ENCODE measurements at regions not wholly inside any gene's neighbourhood (a gene's known extent, or its start where the extent isn't known, plus 50 kb on each side); places are given as distances from the start of the nearest gene placed in this dataset.
A peak's percentile ranks its signal among the peaks of the same experiment; 100 is the strongest.
"Not testable (repeated sequence)": the region's sequence is repeated elsewhere in the genome, so short reads cannot be mapped to it uniquely, and the experiment has no call there.

GRCh38 chr6:66538551-66539135 is 831.6 kb upstream of the EYS start:
- DNase-seq, result no peak

- DNase-seq, result peak; percentile 2
Measured at GRCh38 chr6:66533921-66534404, 826.9 kb upstream of the EYS start.

DNA sequence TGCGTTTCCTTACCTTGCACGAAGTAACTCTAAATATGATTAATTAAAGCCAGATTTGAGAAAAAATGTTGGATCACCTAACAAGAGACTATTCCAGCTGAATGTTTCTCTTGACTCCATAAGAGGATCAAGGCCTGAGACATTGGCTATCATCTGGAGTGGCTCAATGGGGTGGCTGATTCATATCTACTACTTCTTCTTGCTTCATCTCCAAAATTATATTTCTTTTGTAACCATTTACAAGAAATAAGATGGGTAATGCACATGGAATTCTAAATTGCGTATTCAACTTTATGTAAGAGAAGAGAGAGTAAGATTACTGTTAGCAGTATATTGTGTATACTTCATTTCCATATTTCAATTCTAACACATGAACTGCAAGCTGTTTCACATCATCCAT is 819.0 kb upstream of the EYS start:
- peak; percentile 20 for DNase-seq

DNA sequence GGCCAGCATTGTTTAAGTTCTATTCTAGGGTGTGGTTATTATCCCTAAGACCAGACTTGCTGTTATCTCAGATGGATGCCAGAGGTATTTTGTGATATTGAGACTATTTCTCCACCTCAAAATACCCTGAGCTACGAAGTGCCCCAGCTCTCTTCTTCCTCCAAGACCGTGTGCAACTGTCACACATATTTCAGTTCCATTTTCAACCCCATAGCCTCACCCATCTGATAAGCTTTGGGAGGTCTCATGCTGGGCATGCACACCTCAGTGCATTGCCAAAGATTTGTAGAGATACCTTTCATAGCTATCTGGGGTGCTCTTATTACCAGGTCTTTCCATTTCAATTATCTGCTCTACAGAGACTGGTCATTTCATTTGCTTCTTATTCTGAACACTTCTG is 815.8 kb upstream of the EYS start:
- no peak for DNase-seq

DNA sequence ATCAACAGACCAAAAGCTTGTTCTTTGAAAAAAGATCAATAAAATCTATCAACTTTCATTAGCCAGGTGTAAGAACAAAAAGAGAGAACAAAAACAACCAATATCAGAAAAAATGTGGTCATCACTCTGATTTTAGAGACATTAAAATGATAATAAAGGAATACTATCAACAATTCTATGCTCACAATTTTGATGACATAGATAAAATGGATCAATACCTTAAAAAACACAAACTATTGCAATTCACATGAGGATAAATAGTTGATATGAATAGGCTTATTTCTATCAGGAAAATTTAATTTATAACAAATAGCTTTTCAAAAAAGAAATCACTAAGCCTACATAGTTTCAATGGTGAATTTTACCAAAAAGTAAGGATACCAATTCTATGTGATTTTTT is 809.4 kb upstream of the EYS start:
- DNase-seq, result no peak

DNA sequence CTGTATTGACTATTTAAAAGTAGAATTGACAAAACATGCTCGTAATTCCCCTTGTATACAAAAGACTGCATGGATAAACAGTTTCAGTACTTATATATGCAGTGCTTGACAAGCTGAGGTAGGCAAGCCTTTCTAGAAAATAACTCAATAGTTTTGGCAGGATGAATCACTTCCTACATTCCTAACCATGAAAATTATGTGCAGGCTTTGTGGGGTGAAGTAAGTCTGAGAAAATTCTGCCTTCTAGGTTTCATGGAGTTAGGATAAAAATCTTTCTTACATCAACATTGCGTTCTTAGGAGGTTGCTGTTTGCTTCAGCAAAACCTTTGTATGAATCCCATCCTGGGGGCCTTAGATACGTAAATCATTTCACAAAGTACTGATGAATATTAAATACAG is 801.4 kb upstream of the EYS start:
- peak; percentile 78 for DNase-seq

- DNase-seq, result peak; percentile 68
Measured at GRCh38 chr6:66499851-66500250, 792.8 kb upstream of the EYS start.

DNA sequence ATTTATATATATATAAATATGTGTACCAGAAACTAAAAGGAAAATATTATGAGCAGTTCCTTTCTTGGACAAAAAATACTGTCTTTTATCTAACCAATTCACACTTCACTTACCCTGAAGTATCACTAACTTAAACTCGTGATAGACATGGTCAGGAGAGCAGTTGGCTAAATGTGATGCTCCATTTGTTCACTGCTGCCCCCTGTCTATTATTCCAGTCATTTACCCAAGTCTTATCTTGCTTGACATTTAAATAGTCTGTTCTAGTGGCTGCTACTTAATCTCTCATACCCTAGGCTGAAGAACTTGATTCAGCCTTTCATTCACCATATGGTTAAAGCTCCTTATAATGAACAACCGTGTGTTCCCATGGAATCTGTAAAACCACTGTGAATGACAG is 789.6 kb upstream of the EYS start:
- peak; percentile 21 for DNase-seq

DNA sequence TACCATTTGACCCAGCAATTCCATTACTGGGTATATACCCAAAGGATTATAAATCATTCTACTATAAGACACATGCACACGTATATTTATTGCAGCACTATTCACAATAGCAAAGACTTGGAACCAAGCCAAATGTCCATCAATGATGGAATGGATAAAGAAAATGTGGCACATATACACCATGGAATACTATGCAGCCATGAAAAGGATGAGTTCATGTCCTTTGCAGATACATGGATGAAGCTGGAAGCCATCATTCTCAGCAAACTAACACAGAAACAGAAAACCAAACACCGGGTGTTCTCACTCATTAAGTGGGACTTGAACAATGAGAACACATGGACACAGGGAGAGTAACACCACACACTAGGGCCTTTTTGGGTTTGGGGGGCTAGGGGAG is 787.6 kb upstream of the EYS start:
- DNase-seq, result not testable (repeated sequence)

- DNase-seq, result no peak
Measured at GRCh38 chr6:66489269-66489987, 782.4 kb upstream of the EYS start.

- no peak for DNase-seq
Measured at GRCh38 chr6:66481216-66481615, 774.2 kb upstream of the EYS start.

GRCh38 chr6:66478705-66479104 is 771.7 kb upstream of the EYS start:
- peak; percentile 50 for DNase-seq

GRCh38 chr6:66435321-66435720 is 728.3 kb upstream of the EYS start:
- peak; percentile 19 for DNase-seq

- peak; percentile 89 for DNase-seq
Measured at GRCh38 chr6:66429210-66429609, 722.2 kb upstream of the EYS start.

DNA sequence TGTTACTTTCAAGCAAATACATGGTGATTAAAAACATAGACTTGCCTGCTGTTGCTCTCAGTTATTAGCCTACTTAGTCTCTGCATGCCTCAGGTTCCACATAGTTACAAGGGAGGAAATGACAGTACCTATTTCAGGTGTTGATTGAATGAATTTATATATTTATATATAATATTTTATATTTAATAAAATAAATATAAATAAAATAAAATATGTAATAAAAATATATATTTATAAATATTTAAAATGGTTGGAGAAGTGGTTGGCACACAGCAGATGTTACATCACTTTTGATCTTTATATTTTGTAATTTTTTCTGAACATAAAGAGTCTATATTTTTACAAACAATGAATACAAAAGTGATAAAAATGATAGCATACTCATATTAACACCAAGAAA is 716.0 kb upstream of the EYS start:
- DNase-seq, result no peak

DNA sequence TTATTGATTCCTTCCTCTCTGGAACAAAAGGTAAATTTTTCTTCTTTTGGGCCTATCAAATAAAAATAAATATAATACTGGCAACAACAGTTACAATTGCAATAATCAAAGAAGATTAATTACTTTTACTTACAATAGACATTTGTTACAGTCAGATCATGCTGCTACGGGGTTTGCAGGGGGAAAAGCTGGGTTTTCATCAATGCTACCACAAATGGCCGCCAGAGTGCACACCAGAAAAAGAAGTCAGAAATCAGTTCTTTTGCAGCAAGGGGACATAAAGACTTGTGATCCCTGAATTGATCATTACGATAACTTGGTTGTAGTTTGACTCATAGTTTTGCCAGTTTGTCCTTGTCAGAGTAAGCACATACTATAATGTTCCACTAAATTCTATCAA is 714.5 kb upstream of the EYS start:
- DNase-seq, result peak; percentile 20

DNA sequence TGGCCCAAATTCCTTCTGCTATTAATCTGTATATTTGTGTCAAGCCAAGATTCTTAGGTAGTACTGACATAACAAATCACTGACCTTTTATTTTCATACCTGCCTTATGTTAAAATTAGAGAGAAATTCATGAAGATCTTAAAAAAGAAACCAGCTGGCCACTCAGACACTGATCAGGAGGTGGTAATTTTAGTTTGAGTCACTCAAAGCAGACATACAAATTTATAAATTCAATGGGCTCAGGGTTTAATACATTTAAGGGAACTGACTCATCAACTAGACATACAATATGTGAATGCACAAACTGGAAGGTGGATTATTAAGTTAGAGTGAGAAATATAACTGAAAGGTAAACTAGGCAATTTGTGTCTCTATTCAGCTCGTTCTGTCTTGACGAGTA is 711.9 kb upstream of the EYS start:
- peak; percentile 17 for DNase-seq

DNA sequence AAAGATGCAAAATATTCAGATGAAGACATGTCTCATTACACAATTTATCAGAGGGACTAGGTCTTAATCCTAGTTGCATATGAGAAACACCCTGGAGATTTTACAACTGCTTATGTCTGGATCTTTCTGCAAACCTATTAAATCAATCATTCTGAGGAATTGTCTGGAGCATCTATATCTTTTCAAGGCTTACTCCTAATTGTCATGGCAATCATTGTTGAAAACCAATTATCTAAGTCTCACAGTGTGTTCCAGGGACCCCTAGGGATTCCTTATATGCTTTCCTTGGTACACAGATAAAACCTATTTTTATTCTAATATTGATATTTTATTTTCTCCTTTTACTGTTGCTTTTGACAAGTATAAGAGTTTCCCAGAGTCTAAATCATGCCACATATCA is 696.9 kb upstream of the EYS start:
- no peak for DNase-seq

GRCh38 chr6:66402873-66403272 is 695.8 kb upstream of the EYS start:
- DNase-seq, result no peak

GRCh38 chr6:66396549-66396948 is 689.5 kb upstream of the EYS start:
- no peak for DNase-seq

- DNase-seq, result no peak
Measured at GRCh38 chr6:66396145-66396544, 689.1 kb upstream of the EYS start.

DNA sequence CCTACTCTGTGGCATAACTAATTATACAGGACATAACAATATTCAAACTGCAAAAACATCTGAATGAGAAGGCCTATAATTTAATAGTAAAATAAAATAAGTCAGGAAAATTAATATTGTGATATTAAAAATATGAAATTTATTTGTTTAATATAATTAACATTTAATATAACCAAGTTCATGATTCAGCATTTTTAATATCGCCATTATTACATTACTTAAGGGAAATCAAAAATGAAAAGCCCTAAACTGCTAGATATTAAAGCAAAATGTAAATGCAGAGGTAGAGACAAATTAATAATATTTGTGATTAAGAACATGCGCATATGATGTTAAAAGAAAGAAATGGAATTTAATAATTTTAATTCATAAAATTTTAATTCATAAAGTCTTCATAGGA is 683.4 kb upstream of the EYS start:
- no peak for DNase-seq

DNA sequence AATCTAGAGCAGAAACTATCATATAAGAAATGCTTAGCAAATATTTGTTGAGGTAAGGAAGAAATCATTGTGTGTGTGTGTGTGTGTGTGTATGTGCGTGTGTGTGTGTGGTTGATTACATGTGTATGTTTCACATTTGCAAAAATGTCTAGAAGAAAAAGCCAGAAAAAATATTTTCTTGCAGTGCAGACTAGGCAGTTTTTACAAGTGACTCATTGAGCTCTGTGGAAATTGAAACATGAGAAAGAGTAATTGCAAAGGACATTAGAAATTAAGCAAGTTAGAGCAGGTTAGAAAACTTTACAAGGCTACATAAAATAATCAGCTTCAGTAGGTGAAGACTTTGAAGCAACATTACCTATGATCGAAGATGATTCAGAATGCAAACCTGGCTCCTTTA is 669.0 kb upstream of the EYS start:
- peak; percentile 69 for DNase-seq

DNA sequence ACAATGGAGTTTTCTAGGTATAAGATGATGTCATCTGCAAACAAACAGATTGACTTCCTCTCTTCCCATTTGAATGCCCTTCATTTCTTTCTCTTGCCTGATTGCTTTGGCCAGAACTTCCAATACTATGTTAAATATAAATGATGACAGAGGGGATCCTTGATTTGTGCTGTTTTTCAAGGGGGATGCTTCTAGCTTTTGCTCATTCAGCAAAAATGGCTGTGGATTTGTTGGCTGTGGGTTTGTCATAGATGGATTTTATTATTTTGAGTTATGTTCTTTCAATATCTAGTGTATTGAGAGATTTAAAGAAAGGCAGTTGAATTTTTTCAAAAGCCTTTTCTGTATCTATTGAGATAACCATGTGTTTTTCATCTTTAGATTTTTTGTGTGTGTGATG is 662.4 kb upstream of the EYS start:
- DNase-seq, result no peak

GRCh38 chr6:66362888-66363287 is 655.9 kb upstream of the EYS start:
- no peak for DNase-seq

Data from fibroblast of skin of abdomen (primary cell).